ENCODE measurements at regions not wholly inside any gene's neighbourhood (a gene's known extent, or its start where the extent isn't known, plus 50 kb on each side); places are given as distances from the start of the nearest gene placed in this dataset.

DNA sequence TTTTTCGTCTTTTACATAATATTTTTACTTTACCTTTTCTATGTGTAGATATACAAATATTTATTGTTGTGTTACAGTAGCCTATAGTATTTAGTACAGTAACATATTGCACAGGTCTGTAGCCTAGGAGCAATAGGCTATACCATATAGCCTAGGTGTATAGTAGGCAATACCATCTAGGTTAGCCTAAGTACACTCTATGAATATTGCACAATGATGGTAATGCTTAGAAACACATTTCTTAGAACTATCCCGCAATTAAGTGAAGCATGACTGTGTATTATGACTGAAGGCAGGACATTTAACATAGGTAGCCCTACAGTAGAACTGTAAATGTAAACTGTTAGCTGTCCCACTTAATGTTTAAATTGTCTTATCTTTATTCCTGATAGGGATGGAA is 964.3 kb downstream of the SLITRK1 start:
- no peaks in the 10 kb centered on the region for H3K27me3 ChIP-seq (replicated peaks in 2 of 5; ENCODE audit: control insufficient read depth in 4 of 5, insufficient read depth in 5 of 5, low read length in 4 of 5)
- no peaks in the 10 kb centered on the region for H3K9me3 ChIP-seq (ENCODE audit: control extremely low read depth in 1 of 5, control insufficient read depth in 4 of 5, insufficient read depth in 2 of 5, low read depth in 1 of 5, low read length in 4 of 5)
- no peaks in the 10 kb centered on the region for H3K4me1 ChIP-seq (ENCODE audit: control extremely low read depth in 1 of 4, control insufficient read depth in 4 of 4, insufficient read depth in 4 of 4, low read length in 3 of 4)
- H3K4me3 ChIP-seq (ENCODE audit: control insufficient read depth in 1 of 7, extremely low read depth in 1 of 7, insufficient read depth in 4 of 7, low read depth in 2 of 7, low read length in 6 of 7) = no peak overlapping the region
- DNase-seq = no peak
- ChIA-PET CTCF (no interaction called here), POLR2A (no interaction called here)
- no peaks in the 10 kb centered on the region for H3K36me3 ChIP-seq (ENCODE audit: control insufficient read depth in 4 of 4, insufficient read depth in 4 of 4, low read length in 3 of 4)
- WGBS (ENCODE audit: insufficient coverage) = 100% methylated on average over 1 of the region's 2 CpGs
- no peak overlapping the region for H3K27ac ChIP-seq (ENCODE audit: insufficient read depth in 1 of 2, low read depth in 1 of 2, low read length in 2 of 2, poor library complexity in 1 of 2, severe bottlenecking in 2 of 2)

DNA sequence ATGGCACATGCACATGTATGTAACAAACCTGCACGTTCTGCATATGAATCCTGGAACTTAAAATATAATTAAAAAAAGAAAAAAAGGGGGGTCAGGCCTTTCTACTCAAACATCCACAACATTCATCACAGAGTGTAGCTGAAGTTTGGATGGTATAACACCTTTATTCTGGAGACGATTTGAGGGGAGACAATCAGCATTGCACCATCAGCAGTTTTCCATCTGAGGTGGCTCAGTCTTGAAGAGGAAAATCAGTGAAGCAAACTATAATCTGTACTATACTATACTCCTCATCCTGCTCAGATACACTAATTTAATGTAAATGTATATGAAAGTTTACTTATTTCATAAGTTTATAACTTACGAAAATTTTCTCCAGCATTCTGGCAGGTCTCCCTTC is 969.7 kb downstream of the SLITRK1 start:
- Histone ChIP-seq H3K9me3 (ENCODE audit: control extremely low read depth in 1 of 5, control insufficient read depth in 4 of 5, insufficient read depth in 2 of 5, low read depth in 1 of 5, low read length in 4 of 5) (no peaks in the 10 kb centered on the region), H3K27me3 (replicated peaks in 2 of 5; ENCODE audit: control insufficient read depth in 4 of 5, insufficient read depth in 5 of 5, low read length in 4 of 5) (no peaks in the 10 kb centered on the region), H3K4me1 (ENCODE audit: control extremely low read depth in 1 of 4, control insufficient read depth in 4 of 4, insufficient read depth in 4 of 4, low read length in 3 of 4) (no peaks in the 10 kb centered on the region), H3K36me3 (ENCODE audit: control insufficient read depth in 4 of 4, insufficient read depth in 4 of 4, low read length in 3 of 4) (no peaks in the 10 kb centered on the region), H3K27ac (ENCODE audit: insufficient read depth in 1 of 2, low read depth in 1 of 2, low read length in 2 of 2, poor library complexity in 1 of 2, severe bottlenecking in 2 of 2) (no peak overlapping the region), H3K4me3 (ENCODE audit: control insufficient read depth in 1 of 7, extremely low read depth in 1 of 7, insufficient read depth in 4 of 7, low read depth in 2 of 7, low read length in 6 of 7) (no peak overlapping the region)
- no peak for DNase-seq
- no CpG with 5 or more reads among the region's 3 CpGs for WGBS (ENCODE audit: insufficient coverage)
- POLR2A ChIA-PET = no interaction called here
- CTCF ChIA-PET = no interaction called here

DNA sequence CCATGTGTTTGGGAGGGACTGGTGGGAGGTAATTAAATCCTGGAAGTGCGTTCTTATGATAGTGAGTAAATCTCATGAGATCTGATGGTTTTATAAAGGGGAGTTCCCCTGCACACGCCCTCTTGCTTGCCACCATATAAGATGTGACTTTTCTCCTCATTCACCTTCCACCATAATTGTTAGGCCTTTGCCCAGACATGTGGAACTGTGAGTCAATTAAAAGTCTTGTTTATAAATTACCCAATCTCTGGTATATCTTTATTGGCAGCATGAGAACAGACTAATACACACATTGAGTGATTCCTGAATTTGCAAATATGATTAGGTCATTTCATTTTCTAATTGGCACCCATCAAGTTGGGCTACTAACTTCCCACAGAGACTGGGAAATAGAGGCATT is 977.2 kb downstream of the SLITRK1 start:
- Histone ChIP-seq H3K27ac (ENCODE audit: insufficient read depth in 1 of 2, low read depth in 1 of 2, low read length in 2 of 2, poor library complexity in 1 of 2, severe bottlenecking in 2 of 2) (no peak overlapping the region), H3K4me3 (ENCODE audit: control insufficient read depth in 1 of 7, extremely low read depth in 1 of 7, insufficient read depth in 4 of 7, low read depth in 2 of 7, low read length in 6 of 7) (no peak overlapping the region), H3K36me3 (ENCODE audit: control insufficient read depth in 4 of 4, insufficient read depth in 4 of 4, low read length in 3 of 4) (no peaks in the 10 kb centered on the region), H3K4me1 (ENCODE audit: control extremely low read depth in 1 of 4, control insufficient read depth in 4 of 4, insufficient read depth in 4 of 4, low read length in 3 of 4) (no peaks in the 10 kb centered on the region), H3K9me3 (ENCODE audit: control extremely low read depth in 1 of 5, control insufficient read depth in 4 of 5, insufficient read depth in 2 of 5, low read depth in 1 of 5, low read length in 4 of 5) (no peaks in the 10 kb centered on the region), H3K27me3 (replicated peaks in 2 of 5; ENCODE audit: control insufficient read depth in 4 of 5, insufficient read depth in 5 of 5, low read length in 4 of 5) (no peaks in the 10 kb centered on the region)
- ChIA-PET POLR2A (no interaction called here), CTCF (no interaction called here)
- no peak for DNase-seq
- WGBS (ENCODE audit: insufficient coverage) = no CpG with 5 or more reads among the region's 2 CpGs

DNA sequence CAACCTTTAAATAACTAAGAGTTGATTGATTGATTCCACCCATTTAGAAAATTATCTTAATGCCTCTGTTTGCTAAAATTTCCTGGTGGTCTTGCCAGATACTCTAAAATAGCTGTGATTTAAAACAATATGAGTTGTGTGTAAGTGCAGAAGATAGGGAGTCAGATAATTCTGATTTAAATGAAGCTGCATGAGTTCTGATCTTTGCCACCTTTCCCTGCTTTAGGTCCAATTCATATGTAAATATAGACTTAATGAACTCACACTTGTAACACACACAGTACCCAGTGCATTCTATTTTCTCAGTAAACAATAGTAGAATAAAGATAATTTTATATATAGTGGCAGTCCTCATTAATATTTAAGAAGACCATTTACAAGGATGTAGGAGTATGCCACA is 981.8 kb downstream of the SLITRK1 start:
- Histone ChIP-seq H3K27me3 (replicated peaks in 2 of 5; ENCODE audit: control insufficient read depth in 4 of 5, insufficient read depth in 5 of 5, low read length in 4 of 5) (no peaks in the 10 kb centered on the region), H3K9me3 (ENCODE audit: control extremely low read depth in 1 of 5, control insufficient read depth in 4 of 5, insufficient read depth in 2 of 5, low read depth in 1 of 5, low read length in 4 of 5) (peaks cover 0 to 4% (median 2%) of the 10 kb centered on the region in 5 experiments), H3K36me3 (ENCODE audit: control insufficient read depth in 4 of 4, insufficient read depth in 4 of 4, low read length in 3 of 4) (no peaks in the 10 kb centered on the region), H3K27ac (ENCODE audit: insufficient read depth in 1 of 2, low read depth in 1 of 2, low read length in 2 of 2, poor library complexity in 1 of 2, severe bottlenecking in 2 of 2) (no peak overlapping the region), H3K4me1 (ENCODE audit: control extremely low read depth in 1 of 4, control insufficient read depth in 4 of 4, insufficient read depth in 4 of 4, low read length in 3 of 4) (no peaks in the 10 kb centered on the region), H3K4me3 (ENCODE audit: control insufficient read depth in 1 of 7, extremely low read depth in 1 of 7, insufficient read depth in 4 of 7, low read depth in 2 of 7, low read length in 6 of 7) (no peak overlapping the region)
- ChIA-PET CTCF (interaction anchor here (0.5 to 1.1 kb wide), 2 partner anchors 33 to 146 kb away, joined by 3 read pairs; no protein-coding TSS in a partner anchor), POLR2A (no interaction called here)
- no peak for DNase-seq

DNA sequence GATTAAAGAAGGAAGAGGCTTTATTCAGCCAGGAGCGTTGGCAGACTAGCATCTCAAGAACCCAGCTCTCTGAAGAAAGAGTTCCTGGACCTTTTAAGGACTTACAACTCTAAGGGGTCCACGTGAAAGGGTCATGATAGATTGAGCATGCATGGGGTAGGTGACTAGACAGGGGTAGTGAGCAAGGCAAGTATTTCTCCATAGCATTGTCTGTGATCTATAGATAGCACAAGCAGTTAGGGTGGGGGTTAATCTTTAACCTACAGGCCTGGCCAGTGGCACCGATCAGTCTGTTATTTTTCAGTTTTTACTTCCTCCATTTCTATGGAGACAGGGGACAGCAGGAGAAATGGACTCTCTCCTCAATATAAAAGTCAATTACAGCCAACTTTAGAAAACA is 983.7 kb downstream of the SLITRK1 start:
- Histone ChIP-seq H3K27ac (ENCODE audit: insufficient read depth in 1 of 2, low read depth in 1 of 2, low read length in 2 of 2, poor library complexity in 1 of 2, severe bottlenecking in 2 of 2) (no peak overlapping the region), H3K27me3 (replicated peaks in 2 of 5; ENCODE audit: control insufficient read depth in 4 of 5, insufficient read depth in 5 of 5, low read length in 4 of 5) (no peaks in the 10 kb centered on the region), H3K36me3 (ENCODE audit: control insufficient read depth in 4 of 4, insufficient read depth in 4 of 4, low read length in 3 of 4) (no peaks in the 10 kb centered on the region), H3K4me3 (ENCODE audit: control insufficient read depth in 1 of 7, extremely low read depth in 1 of 7, insufficient read depth in 4 of 7, low read depth in 2 of 7, low read length in 6 of 7) (no peak overlapping the region), H3K9me3 (ENCODE audit: control extremely low read depth in 1 of 5, control insufficient read depth in 4 of 5, insufficient read depth in 2 of 5, low read depth in 1 of 5, low read length in 4 of 5) (peaks cover 0 to 4% (median 2%) of the 10 kb centered on the region in 5 experiments), H3K4me1 (ENCODE audit: control extremely low read depth in 1 of 4, control insufficient read depth in 4 of 4, insufficient read depth in 4 of 4, low read length in 3 of 4) (peaks cover 0 to 2% (median 0%) of the 10 kb centered on the region in 4 experiments)
- no peak for DNase-seq
- POLR2A ChIA-PET = no interaction called here
- CTCF ChIA-PET = no interaction called here
- WGBS (ENCODE audit: insufficient coverage) = 80% methylated on average over 1 of the region's 3 CpGs

DNA sequence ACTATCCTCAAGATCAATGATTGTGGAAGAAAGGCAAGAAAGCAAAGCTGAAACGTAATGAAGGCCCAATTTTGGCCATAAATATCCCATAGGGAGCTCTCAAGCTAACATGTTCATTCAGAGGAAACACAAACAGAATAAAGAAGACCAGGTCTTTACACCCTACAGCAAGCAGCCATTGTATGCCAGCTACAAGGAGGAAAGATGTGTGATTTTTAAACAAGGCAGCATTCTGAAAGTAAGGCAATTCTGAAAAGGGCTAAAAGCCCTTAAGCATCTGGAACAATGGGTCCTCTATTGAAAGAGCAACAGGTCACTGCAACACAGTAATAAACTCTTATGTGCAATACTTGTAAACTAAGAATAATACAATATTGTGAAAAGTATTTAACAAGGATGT is 1002.4 kb downstream of the SLITRK1 start:
- POLR2A ChIA-PET = no interaction called here
- peaks cover 0 to 2% (median 0%) of the 10 kb centered on the region in 4 experiments for H3K36me3 ChIP-seq (ENCODE audit: control insufficient read depth in 4 of 4, insufficient read depth in 4 of 4, low read length in 3 of 4)
- no peaks in the 10 kb centered on the region for H3K4me1 ChIP-seq (ENCODE audit: control extremely low read depth in 1 of 4, control insufficient read depth in 4 of 4, insufficient read depth in 4 of 4, low read length in 3 of 4)
- no peak for DNase-seq
- no peak overlapping the region for H3K27ac ChIP-seq (ENCODE audit: insufficient read depth in 1 of 2, low read depth in 1 of 2, low read length in 2 of 2, poor library complexity in 1 of 2, severe bottlenecking in 2 of 2)
- H3K9me3 ChIP-seq (ENCODE audit: control extremely low read depth in 1 of 5, control insufficient read depth in 4 of 5, insufficient read depth in 2 of 5, low read depth in 1 of 5, low read length in 4 of 5) = no peaks in the 10 kb centered on the region
- CTCF ChIA-PET = no interaction called here
- no peaks in the 10 kb centered on the region for H3K27me3 ChIP-seq (replicated peaks in 2 of 5; ENCODE audit: control insufficient read depth in 4 of 5, insufficient read depth in 5 of 5, low read length in 4 of 5)
- WGBS (ENCODE audit: insufficient coverage) = 80% methylated on average over 1 of the region's 1 CpG
- no peak overlapping the region for H3K4me3 ChIP-seq (ENCODE audit: control insufficient read depth in 1 of 7, extremely low read depth in 1 of 7, insufficient read depth in 4 of 7, low read depth in 2 of 7, low read length in 6 of 7)

DNA sequence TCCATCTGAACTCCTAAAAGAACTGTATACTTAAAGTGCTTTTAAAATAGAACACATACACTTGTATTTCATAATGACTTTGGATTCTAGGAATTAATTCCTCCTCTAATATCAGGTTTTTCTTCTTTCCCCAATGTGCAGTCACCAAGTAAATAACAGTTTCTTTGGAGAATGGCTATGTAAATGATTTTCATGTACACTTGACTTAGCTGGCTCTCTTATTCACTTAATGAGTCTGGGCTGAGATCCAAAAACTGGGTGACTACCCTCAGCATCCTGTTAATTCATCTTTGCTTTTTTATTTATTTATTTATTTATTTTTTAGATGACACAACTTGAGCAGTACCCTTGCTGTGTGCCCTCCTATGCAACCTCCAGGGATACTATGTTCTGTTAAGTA is 1003.7 kb downstream of the SLITRK1 start:
- Histone ChIP-seq H3K36me3 (ENCODE audit: control insufficient read depth in 4 of 4, insufficient read depth in 4 of 4, low read length in 3 of 4) (peaks cover 0 to 2% (median 0%) of the 10 kb centered on the region in 4 experiments), H3K4me3 (ENCODE audit: control insufficient read depth in 1 of 7, extremely low read depth in 1 of 7, insufficient read depth in 4 of 7, low read depth in 2 of 7, low read length in 6 of 7) (no peak overlapping the region), H3K27ac (ENCODE audit: insufficient read depth in 1 of 2, low read depth in 1 of 2, low read length in 2 of 2, poor library complexity in 1 of 2, severe bottlenecking in 2 of 2) (no peak overlapping the region), H3K4me1 (ENCODE audit: control extremely low read depth in 1 of 4, control insufficient read depth in 4 of 4, insufficient read depth in 4 of 4, low read length in 3 of 4) (no peaks in the 10 kb centered on the region), H3K9me3 (ENCODE audit: control extremely low read depth in 1 of 5, control insufficient read depth in 4 of 5, insufficient read depth in 2 of 5, low read depth in 1 of 5, low read length in 4 of 5) (no peaks in the 10 kb centered on the region), H3K27me3 (replicated peaks in 2 of 5; ENCODE audit: control insufficient read depth in 4 of 5, insufficient read depth in 5 of 5, low read length in 4 of 5) (no peaks in the 10 kb centered on the region)
- peak in 2 of 3 donors; percentile 2 to 7 for DNase-seq
- CTCF ChIA-PET = no interaction called here
- POLR2A ChIA-PET = no interaction called here

Measured in common myeloid progenitor, CD34-positive (primary cell).